ENCODE measurements at regions not wholly inside any gene's neighbourhood (a gene's known extent, or its start where the extent isn't known, plus 50 kb on each side); places are given as distances from the start of the nearest gene placed in this dataset.

DNA sequence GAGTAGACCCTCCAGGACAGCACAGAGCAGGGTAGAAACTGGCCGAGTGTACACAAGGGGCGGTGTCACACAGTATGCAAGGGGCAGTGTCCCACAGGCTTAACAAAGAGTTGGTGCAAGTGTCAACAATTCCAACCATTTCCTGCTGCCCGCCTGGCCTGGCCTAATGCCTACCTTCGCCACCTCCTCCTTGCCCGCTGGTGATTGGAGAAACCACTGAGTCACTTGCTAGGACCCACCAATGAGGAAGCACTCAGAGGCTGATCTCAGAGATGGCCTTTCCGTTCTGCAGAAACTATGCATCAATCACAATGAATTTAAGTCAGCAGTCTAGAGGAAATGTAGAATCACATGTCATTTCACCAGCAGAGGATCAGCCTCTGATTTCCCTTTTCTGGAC, 263.3 kb upstream of the PKDCC start:
- TF ChIP-seq, protein P1, sequence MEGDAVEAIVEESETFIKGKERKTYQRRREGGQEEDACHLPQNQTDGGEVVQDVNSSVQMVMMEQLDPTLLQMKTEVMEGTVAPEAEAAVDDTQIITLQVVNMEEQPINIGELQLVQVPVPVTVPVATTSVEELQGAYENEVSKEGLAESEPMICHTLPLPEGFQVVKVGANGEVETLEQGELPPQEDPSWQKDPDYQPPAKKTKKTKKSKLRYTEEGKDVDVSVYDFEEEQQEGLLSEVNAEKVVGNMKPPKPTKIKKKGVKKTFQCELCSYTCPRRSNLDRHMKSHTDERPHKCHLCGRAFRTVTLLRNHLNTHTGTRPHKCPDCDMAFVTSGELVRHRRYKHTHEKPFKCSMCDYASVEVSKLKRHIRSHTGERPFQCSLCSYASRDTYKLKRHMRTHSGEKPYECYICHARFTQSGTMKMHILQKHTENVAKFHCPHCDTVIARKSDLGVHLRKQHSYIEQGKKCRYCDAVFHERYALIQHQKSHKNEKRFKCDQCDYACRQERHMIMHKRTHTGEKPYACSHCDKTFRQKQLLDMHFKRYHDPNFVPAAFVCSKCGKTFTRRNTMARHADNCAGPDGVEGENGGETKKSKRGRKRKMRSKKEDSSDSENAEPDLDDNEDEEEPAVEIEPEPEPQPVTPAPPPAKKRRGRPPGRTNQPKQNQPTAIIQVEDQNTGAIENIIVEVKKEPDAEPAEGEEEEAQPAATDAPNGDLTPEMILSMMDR (IDR thresholded peaks at IDR 0.05): no peak
- TF ChIP-seq EZH2 (IDR thresholded peaks at IDR 0.05) (no peak), EZH2phosphoT487 (IDR thresholded peaks at IDR 0.05) (no peak)

Data from neural progenitor cell (in vitro differentiated cells).